Endodermal cell (in vitro differentiated cells): ENCODE measurements at regions not wholly inside any gene's neighbourhood (a gene's known extent, or its start where the extent isn't known, plus 50 kb on each side); places are given as distances from the start of the nearest gene placed in this dataset.

Experiments
- DNase-seq: peaks from one replicate; pipeline ENCODE4 v3.0.0-alpha.2; 2017
- H3K27ac ChIP-seq: 2 replicates; pipeline ENCODE4 v1.5.1; 2013; ENCODE audit warnings: mild to moderate bottlenecking, low read depth, low read length, moderate library complexity
- H3K27me3 ChIP-seq: 2 replicates; pipeline ENCODE4 v1.6.1; 2013; ENCODE audit warnings: mild to moderate bottlenecking, low read length, moderate library complexity; ENCODE audit not compliant: insufficient read depth, control insufficient read depth, poor library complexity, severe bottlenecking
- H3K36me3 ChIP-seq: 2 replicates; pipeline ENCODE4 v1.7.0; 2013; ENCODE audit warnings: mild to moderate bottlenecking, low read length, moderate library complexity; ENCODE audit not compliant: control insufficient read depth, insufficient read depth
- H3K4me1 ChIP-seq: one replicate; pipeline ENCODE4 v1.7.0; 2013; ENCODE audit warnings: low read length; ENCODE audit not compliant: control insufficient read depth, insufficient read depth
- H3K4me3 ChIP-seq: 2 replicates; pipeline ENCODE4 v1.5.1; 2013; ENCODE audit warnings: mild to moderate bottlenecking, low read length, moderate library complexity
- H3K9ac ChIP-seq: 2 replicates; pipeline ENCODE4 v1.6.1; 2013; ENCODE audit warnings: mild to moderate bottlenecking, low read length, moderate library complexity; ENCODE audit not compliant: poor library complexity, severe bottlenecking; ENCODE audit errors: extremely low read depth
- H3K9me3 ChIP-seq: 2 replicates; pipeline ENCODE4 v1.6.1; 2013; ENCODE audit warnings: mild to moderate bottlenecking, low read length, moderate library complexity; ENCODE audit not compliant: control insufficient read depth
- H3K27ac Mint-ChIP-seq: 2 replicates; pipeline ENCODE4 v1.8.0; 2020; ENCODE audit warnings: mixed read lengths
- H3K27me3 Mint-ChIP-seq: 2 replicates; pipeline ENCODE4 v1.8.0; 2021; ENCODE audit warnings: mild to moderate bottlenecking, mixed read lengths; ENCODE audit not compliant: insufficient read depth
- H3K36me3 Mint-ChIP-seq: 2 replicates; pipeline ENCODE4 v1.8.0; 2020; ENCODE audit warnings: low read depth, mixed read lengths
- H3K4me1 Mint-ChIP-seq: 2 replicates; pipeline ENCODE4 v1.8.0; 2020; ENCODE audit warnings: mixed read lengths
- H3K4me3 Mint-ChIP-seq: 2 replicates; pipeline ENCODE4 v1.8.0; 2020; ENCODE audit warnings: mild to moderate bottlenecking, moderate library complexity, mixed read lengths
- H3K9me3 Mint-ChIP-seq: 2 replicates; pipeline ENCODE4 v1.8.0; 2020; ENCODE audit warnings: mild to moderate bottlenecking, mixed read lengths
- WGBS, 2 experiments: methylation state at CpG; one replicate each; pipeline versions ENCODE4 v1.1.5 to v1.1.7; 2013; ENCODE audit warnings: missing lambda C conversion rate in 2 of 2, mixed read lengths in 1 of 2; ENCODE audit not compliant: insufficient coverage in 1 of 2, insufficient read length in 1 of 2; 5-methylcytosine and 5-hydroxymethylcytosine counted together
- TF ChIP-seq, protein P1 (sequence below): fragments of 200-600 bp; sonication (generic); conservative IDR thresholded peaks from 2 replicates; pipeline ENCODE4 v1.5.0; 2021; ENCODE audit warnings: antibody characterized with exemption, mild to moderate bottlenecking

DNA sequence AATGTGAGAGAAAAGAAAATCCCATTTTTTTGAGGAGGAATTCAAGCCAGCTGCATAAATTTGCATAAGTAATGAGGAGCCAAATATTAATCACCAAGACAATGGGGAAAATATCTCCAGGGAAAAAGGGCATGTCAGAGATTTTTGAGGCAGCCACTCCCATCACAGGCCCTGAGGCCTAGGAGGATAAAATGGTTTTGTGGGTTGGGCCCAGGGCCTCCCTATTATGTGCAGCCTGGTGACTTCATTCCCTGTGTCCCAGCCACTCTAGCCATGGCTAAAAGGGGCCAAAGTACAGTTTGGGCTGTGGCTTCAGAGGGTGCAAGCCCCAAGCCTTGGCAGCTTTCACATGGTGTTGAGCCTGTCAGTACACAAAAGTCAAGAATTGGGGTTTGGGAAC, 1051.0 kb upstream of the FOXG1 start:
- Mint-ChIP-seq H3K27ac (no peak overlapping the region), H3K9me3 (peaks cover 45% of the 10 kb centered on the region), H3K36me3 (peaks cover 5% of the 10 kb centered on the region), H3K4me1 (no peaks in the 10 kb centered on the region), H3K27me3 (no peaks in the 10 kb centered on the region), H3K4me3 (no peak overlapping the region)
- H3K4me3 ChIP-seq: no peak overlapping the region
- H3K27me3 ChIP-seq: no peaks in the 10 kb centered on the region
- H3K36me3 ChIP-seq: no peaks in the 10 kb centered on the region
- H3K4me1 ChIP-seq: no peaks in the 10 kb centered on the region
- no peak for DNase-seq
- H3K9ac ChIP-seq: no peak overlapping the region
- TF ChIP-seq, protein P1, sequence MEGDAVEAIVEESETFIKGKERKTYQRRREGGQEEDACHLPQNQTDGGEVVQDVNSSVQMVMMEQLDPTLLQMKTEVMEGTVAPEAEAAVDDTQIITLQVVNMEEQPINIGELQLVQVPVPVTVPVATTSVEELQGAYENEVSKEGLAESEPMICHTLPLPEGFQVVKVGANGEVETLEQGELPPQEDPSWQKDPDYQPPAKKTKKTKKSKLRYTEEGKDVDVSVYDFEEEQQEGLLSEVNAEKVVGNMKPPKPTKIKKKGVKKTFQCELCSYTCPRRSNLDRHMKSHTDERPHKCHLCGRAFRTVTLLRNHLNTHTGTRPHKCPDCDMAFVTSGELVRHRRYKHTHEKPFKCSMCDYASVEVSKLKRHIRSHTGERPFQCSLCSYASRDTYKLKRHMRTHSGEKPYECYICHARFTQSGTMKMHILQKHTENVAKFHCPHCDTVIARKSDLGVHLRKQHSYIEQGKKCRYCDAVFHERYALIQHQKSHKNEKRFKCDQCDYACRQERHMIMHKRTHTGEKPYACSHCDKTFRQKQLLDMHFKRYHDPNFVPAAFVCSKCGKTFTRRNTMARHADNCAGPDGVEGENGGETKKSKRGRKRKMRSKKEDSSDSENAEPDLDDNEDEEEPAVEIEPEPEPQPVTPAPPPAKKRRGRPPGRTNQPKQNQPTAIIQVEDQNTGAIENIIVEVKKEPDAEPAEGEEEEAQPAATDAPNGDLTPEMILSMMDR: no peak
- H3K9me3 ChIP-seq: peaks cover 26% of the 10 kb centered on the region
- H3K27ac ChIP-seq: no peak overlapping the region

GRCh38 chr14:27721760-27722159, 1044.8 kb upstream of the FOXG1 start:
- H3K27me3 Mint-ChIP-seq: no peaks in the 10 kb centered on the region
- H3K9me3 Mint-ChIP-seq: peaks cover 11% of the 10 kb centered on the region
- H3K36me3 ChIP-seq: no peaks in the 10 kb centered on the region
- H3K27ac ChIP-seq: no peak overlapping the region
- no peak overlapping the region for H3K27ac Mint-ChIP-seq
- H3K4me3 ChIP-seq: no peak overlapping the region
- no peak overlapping the region for H3K4me3 Mint-ChIP-seq
- no peaks in the 10 kb centered on the region for H3K27me3 ChIP-seq
- no peak for DNase-seq
- no peaks in the 10 kb centered on the region for H3K36me3 Mint-ChIP-seq
- TF ChIP-seq, protein P1: no peak
- no peaks in the 10 kb centered on the region for H3K4me1 Mint-ChIP-seq
- no peak overlapping the region for H3K9ac ChIP-seq
- no peaks in the 10 kb centered on the region for H3K4me1 ChIP-seq
- peaks cover 3% of the 10 kb centered on the region for H3K9me3 ChIP-seq

DNA sequence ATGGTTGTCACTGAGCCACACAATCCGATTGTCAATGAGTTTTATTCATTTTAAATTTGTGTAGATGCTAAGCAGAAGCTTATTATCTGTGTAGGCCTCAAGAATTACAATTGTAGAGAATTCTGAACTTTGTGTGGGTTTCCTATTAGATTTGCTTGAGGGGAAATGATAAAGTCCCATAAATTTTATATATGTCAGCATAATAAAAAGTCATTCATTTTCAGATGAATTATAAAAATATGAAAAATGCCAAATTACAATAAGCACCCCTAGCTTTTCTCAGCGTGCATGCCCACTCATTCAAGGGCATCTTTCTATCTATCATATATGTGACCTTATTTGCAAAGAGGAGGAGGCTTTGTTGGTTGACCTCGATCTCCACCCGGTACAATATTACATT, 1041.1 kb upstream of the FOXG1 start:
- no peak overlapping the region for H3K4me3 ChIP-seq
- Mint-ChIP-seq H3K27ac (no peak overlapping the region), H3K4me3 (no peak overlapping the region), H3K36me3 (no peaks in the 10 kb centered on the region), H3K9me3 (no peaks in the 10 kb centered on the region), H3K27me3 (no peaks in the 10 kb centered on the region), H3K4me1 (no peaks in the 10 kb centered on the region)
- TF ChIP-seq, protein P1: no peak
- no peaks in the 10 kb centered on the region for H3K36me3 ChIP-seq
- no peaks in the 10 kb centered on the region for H3K4me1 ChIP-seq
- no peaks in the 10 kb centered on the region for H3K27me3 ChIP-seq
- DNase-seq: no peak
- WGBS, 2 experiments: 98 to 100% methylated on average over 1 to 4 of the region's 4 CpGs
- no peak overlapping the region for H3K9ac ChIP-seq
- no peak overlapping the region for H3K27ac ChIP-seq
- H3K9me3 ChIP-seq: no peaks in the 10 kb centered on the region
